Epithelial cell of prostate (primary cell): ENCODE measurements at regions not wholly inside any gene's neighbourhood (a gene's known extent, or its start where the extent isn't known, plus 50 kb on each side); places are given as distances from the start of the nearest gene placed in this dataset.

Experiments used
- DNase-seq: peaks from one replicate; pipeline ENCODE4 v3.0.0-alpha.2; 2011; ENCODE audit warnings: low read depth, low spot score
- H3K27ac ChIP-seq: fragments of 450-650 bp; 2 replicates; pipeline ENCODE4 v1.5.1; 2017; ENCODE audit warnings: mild to moderate bottlenecking

GRCh38 chr10:83553366-83553765 is 585.9 kb upstream of the GHITM start:
- no peak overlapping the region for H3K27ac ChIP-seq
- DNase-seq = no peak

GRCh38 chr10:83555264-83555663 is 584.0 kb upstream of the GHITM start:
- no peak for DNase-seq
- no peak overlapping the region for H3K27ac ChIP-seq

GRCh38 chr10:83562381-83562780 is 576.9 kb upstream of the GHITM start:
- DNase-seq = no peak
- no peak overlapping the region for H3K27ac ChIP-seq

GRCh38 chr10:83564889-83565588 is 574.3 kb upstream of the GHITM start:
- H3K27ac ChIP-seq = no peak overlapping the region
- no peak for DNase-seq

- no peak overlapping the region for H3K27ac ChIP-seq
- no peak for DNase-seq
These were observed 567.3 kb upstream of the GHITM start for GRCh38 chr10:83572036-83572435.

GRCh38 chr10:83574770-83575169 is 564.5 kb upstream of the GHITM start:
- H3K27ac ChIP-seq = no peak overlapping the region
- no peak for DNase-seq

GRCh38 chr10:83577421-83577820 is 561.9 kb upstream of the GHITM start:
- H3K27ac ChIP-seq = no peak overlapping the region
- no peak for DNase-seq

GRCh38 chr10:83580373-83581012 is 558.8 kb upstream of the GHITM start:
- H3K27ac ChIP-seq = no peak overlapping the region
- DNase-seq = no peak

GRCh38 chr10:83582407-83583095 is 556.8 kb upstream of the GHITM start:
- H3K27ac ChIP-seq = no peak overlapping the region
- no peak for DNase-seq

- DNase-seq = no peak
- no peak overlapping the region for H3K27ac ChIP-seq
These were observed 553.6 kb upstream of the GHITM start for GRCh38 chr10:83585686-83586085.

- DNase-seq = no peak
- H3K27ac ChIP-seq = no peak overlapping the region
These were observed 546.9 kb upstream of the GHITM start for GRCh38 chr10:83592337-83592935.

GRCh38 chr10:83603708-83604107 is 535.6 kb upstream of the GHITM start:
- DNase-seq = no peak
- H3K27ac ChIP-seq = no peak overlapping the region

GRCh38 chr10:83605783-83606630 is 533.3 kb upstream of the GHITM start:
- DNase-seq = no peak
- H3K27ac ChIP-seq = no peak overlapping the region

- no peak for DNase-seq
- H3K27ac ChIP-seq = no peak overlapping the region
These were observed 531.2 kb upstream of the GHITM start for GRCh38 chr10:83607959-83608745.

GRCh38 chr10:83612050-83612449 is 527.3 kb upstream of the GHITM start:
- DNase-seq = no peak
- H3K27ac ChIP-seq = no peak overlapping the region

- no peak for DNase-seq
- H3K27ac ChIP-seq = no peak overlapping the region
These were observed 526.6 kb upstream of the GHITM start for GRCh38 chr10:83612746-83613145.

GRCh38 chr10:83617172-83617571 is 522.1 kb upstream of the GHITM start:
- no peak overlapping the region for H3K27ac ChIP-seq
- DNase-seq = no peak

GRCh38 chr10:83617692-83618545 is 521.4 kb upstream of the GHITM start:
- no peak for DNase-seq
- H3K27ac ChIP-seq = no peak overlapping the region
